Adrenal gland (tissue), 5 donors: ENCODE measurements at regions not wholly inside any gene's neighbourhood (a gene's known extent, or its start where the extent isn't known, plus 50 kb on each side); places are given as distances from the start of the nearest gene placed in this dataset.

Experiments used
- POLR2A ChIP-seq, 2 donors: fragments of 450-650 bp; IDR thresholded peaks; one replicate each; pipeline ENCODE4 v1.6.1; 2017; ENCODE audit warnings: antibody characterized with exemption in 2 of 2, mild to moderate bottlenecking in 2 of 2, moderate library complexity in 1 of 2
- TF ChIP-seq, protein P1 (sequence below), 6 experiments: fragments of 450-650 bp in 4 of 6; fragments of 200-600 bp in 2 of 6; sonication (generic) in 1 of 6; IDR thresholded peaks; 1 replicate in 5 of 6; 2 replicates in 1 of 6; pipeline versions ENCODE4 v1.5.1 to v1.8.0; 2016 to 2021; ENCODE audit warnings: antibody characterized with exemption in 6 of 6, mild to moderate bottlenecking in 2 of 6, moderate library complexity in 1 of 6
- donor health status: DM: no; HTN: no; CAD: no.

DNA sequence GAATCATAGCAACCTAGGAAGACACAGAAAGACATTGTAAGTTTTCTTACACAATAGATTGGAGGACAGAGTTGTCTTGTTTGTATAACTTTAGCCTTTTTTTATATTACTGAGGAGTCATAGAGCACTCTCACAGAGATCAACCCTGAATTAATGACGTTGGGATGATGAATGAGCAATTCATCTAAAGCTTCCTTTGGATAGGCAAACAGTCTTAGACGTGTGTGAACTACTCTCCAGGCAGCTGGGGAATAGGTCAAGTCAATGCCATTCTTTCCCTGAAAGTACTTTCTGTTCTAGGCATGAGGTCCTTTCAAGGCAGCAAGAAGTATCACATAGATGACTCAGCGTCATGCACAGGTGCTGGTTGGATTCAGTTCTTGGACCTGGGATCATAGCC is 369.1 kb upstream of the NOVA1 start:
- TF ChIP-seq, protein P1, sequence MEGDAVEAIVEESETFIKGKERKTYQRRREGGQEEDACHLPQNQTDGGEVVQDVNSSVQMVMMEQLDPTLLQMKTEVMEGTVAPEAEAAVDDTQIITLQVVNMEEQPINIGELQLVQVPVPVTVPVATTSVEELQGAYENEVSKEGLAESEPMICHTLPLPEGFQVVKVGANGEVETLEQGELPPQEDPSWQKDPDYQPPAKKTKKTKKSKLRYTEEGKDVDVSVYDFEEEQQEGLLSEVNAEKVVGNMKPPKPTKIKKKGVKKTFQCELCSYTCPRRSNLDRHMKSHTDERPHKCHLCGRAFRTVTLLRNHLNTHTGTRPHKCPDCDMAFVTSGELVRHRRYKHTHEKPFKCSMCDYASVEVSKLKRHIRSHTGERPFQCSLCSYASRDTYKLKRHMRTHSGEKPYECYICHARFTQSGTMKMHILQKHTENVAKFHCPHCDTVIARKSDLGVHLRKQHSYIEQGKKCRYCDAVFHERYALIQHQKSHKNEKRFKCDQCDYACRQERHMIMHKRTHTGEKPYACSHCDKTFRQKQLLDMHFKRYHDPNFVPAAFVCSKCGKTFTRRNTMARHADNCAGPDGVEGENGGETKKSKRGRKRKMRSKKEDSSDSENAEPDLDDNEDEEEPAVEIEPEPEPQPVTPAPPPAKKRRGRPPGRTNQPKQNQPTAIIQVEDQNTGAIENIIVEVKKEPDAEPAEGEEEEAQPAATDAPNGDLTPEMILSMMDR (IDR thresholded peaks at IDR 0.05), result no peak
- no peak for TF ChIP-seq POLR2A (IDR thresholded peaks at IDR 0.05)
